A673 (cell line): ENCODE measurements at regions not wholly inside any gene's neighbourhood (a gene's known extent, or its start where the extent isn't known, plus 50 kb on each side); places are given as distances from the start of the nearest gene placed in this dataset.

ENCODE experiments used
- BruUV-seq: library from RNA; stranded (reverse); fragments of 400-500 nt; replicated peaks from 2 replicates; lab custom pipeline; 2021; lab: Mats Ljungman, UMichigan
- CTCF ChIA-PET: fragments of 300-600 bp; sonication (Branson Sonifier 250); formaldehyde crosslinking; loops from one replicate; lab custom pipeline; 2022; ENCODE audit warnings: antibody characterized with exemption; lab: Charles Lee
- POLR2A ChIA-PET: fragments of 300-600 bp; sonication (Branson Sonifier 250); formaldehyde crosslinking; loops from one replicate; lab custom pipeline; 2022; ENCODE audit warnings: antibody characterized with exemption; ENCODE audit not compliant: low non-redundant PET; lab: Charles Lee
- DNase-seq: peaks from one replicate; pipeline ENCODE4 v3.0.0-alpha.2; 2015; ENCODE audit warnings: low spot score
- H3K27ac ChIP-seq: fragments of 200-600 bp; sonication (generic); 2 replicates; pipeline ENCODE4 v1.5.1; 2016; ENCODE audit warnings: mixed run types, low read depth, mild to moderate bottlenecking, mixed read lengths, antibody characterized with exemption, low read length; ENCODE audit not compliant: poor library complexity, severe bottlenecking
- H3K27me3 ChIP-seq: fragments of 200-600 bp; sonication (generic); replicated peaks from 2 replicates; pipeline ENCODE4 v1.6.1; 2017; ENCODE audit warnings: mixed run types, low read depth, mild to moderate bottlenecking, mixed read lengths, antibody characterized with exemption, low read length; ENCODE audit not compliant: insufficient read depth, poor library complexity
- H3K36me3 ChIP-seq: fragments of 200-600 bp; sonication (generic); 2 replicates; pipeline ENCODE4 v1.6.1; 2016; ENCODE audit warnings: mixed run types, mild to moderate bottlenecking, mixed read lengths, antibody characterized with exemption, low read length; ENCODE audit not compliant: insufficient read depth, poor library complexity, severe bottlenecking
- H3K4me1 ChIP-seq: fragments of 200-600 bp; sonication (generic); 2 replicates; pipeline ENCODE4 v1.6.1; 2017; ENCODE audit warnings: mixed run types, mild to moderate bottlenecking, mixed read lengths, antibody characterized with exemption, low read length; ENCODE audit not compliant: insufficient read depth, poor library complexity, severe bottlenecking
- H3K4me3 ChIP-seq: fragments of 200-600 bp; sonication (generic); 2 replicates; pipeline ENCODE4 v1.5.1; 2016; ENCODE audit warnings: low read depth, mixed run types, mild to moderate bottlenecking, mixed read lengths, low read length; ENCODE audit not compliant: poor library complexity, severe bottlenecking
- H3K9me3 ChIP-seq: fragments of 200-600 bp; sonication (generic); 2 replicates; pipeline ENCODE4 v1.6.1; 2016; ENCODE audit warnings: mixed run types, low read depth, mild to moderate bottlenecking, mixed read lengths, antibody characterized with exemption, low read length; ENCODE audit not compliant: poor library complexity, severe bottlenecking
- CTCF ChIP-seq: fragments of 300-800, 200-600 bp; sonication (generic); conservative IDR thresholded peaks from 2 replicates; pipeline ENCODE4 v1.5.1; 2017; ENCODE audit warnings: low read depth, mild to moderate bottlenecking, antibody characterized with exemption, low read length, moderate library complexity, mixed read lengths
- EZH2 ChIP-seq: fragments of 200-600 bp; sonication (generic); IDR thresholded peaks from 2 replicates; pipeline ENCODE4 v1.6.1; 2017; ENCODE audit warnings: borderline replicate concordance, low read depth, mild to moderate bottlenecking, mixed read lengths, antibody characterized with exemption, low read length; ENCODE audit not compliant: poor library complexity, severe bottlenecking
- intact Hi-C: fragments of 100-400 bp; cut with micrococcal nuclease; formaldehyde crosslinking; loops from one replicate; pipeline ENCODE4 v1.10.0; 2022; ENCODE audit not compliant: unreplicated experiment

- H3K9me3 ChIP-seq, result no peaks in the 10 kb centered on the region
- H3K36me3 ChIP-seq, result no peaks in the 10 kb centered on the region
- no peak overlapping the region for H3K27ac ChIP-seq
- TF ChIP-seq CTCF (no peak), EZH2 (no peak)
- H3K4me3 ChIP-seq, result no peak overlapping the region
- intact Hi-C loops, result no loop called here
- no peaks in the 10 kb centered on the region for H3K4me1 ChIP-seq
- POLR2A ChIA-PET, result no interaction called here
- H3K27me3 ChIP-seq, result no peaks in the 10 kb centered on the region
- BruUV-seq, result no TSS peak
- DNase-seq, result no peak
- CTCF ChIA-PET, result no interaction called here
These were observed 319.9 kb upstream of the DUSP10 start for GRCh38 chr1:222061711-222062359.

GRCh38 chr1:222060210-222060916, 318.5 kb upstream of the DUSP10 start:
- Histone ChIP-seq H3K27ac (no peak overlapping the region), H3K4me1 (no peaks in the 10 kb centered on the region), H3K27me3 (no peaks in the 10 kb centered on the region), H3K9me3 (no peaks in the 10 kb centered on the region), H3K36me3 (no peaks in the 10 kb centered on the region), H3K4me3 (no peak overlapping the region)
- DNase-seq, result no peak
- TF ChIP-seq CTCF (no peak), EZH2 (no peak)
- no TSS peak for BruUV-seq
- CTCF ChIA-PET, result no interaction called here
- intact Hi-C loops, result no loop called here
- POLR2A ChIA-PET, result interaction anchor here (0.6 kb wide), 1 partner anchor 193 kb away, joined by 3 read pairs; no protein-coding TSS in a partner anchor

GRCh38 chr1:222058249-222058648, 316.4 kb upstream of the DUSP10 start:
- H3K27me3 ChIP-seq, result no peaks in the 10 kb centered on the region
- H3K9me3 ChIP-seq, result no peaks in the 10 kb centered on the region
- no peak for DNase-seq
- H3K4me3 ChIP-seq, result no peak overlapping the region
- H3K36me3 ChIP-seq, result no peaks in the 10 kb centered on the region
- ChIA-PET POLR2A (no interaction called here), CTCF (no interaction called here)
- intact Hi-C loops, result no loop called here
- no peaks in the 10 kb centered on the region for H3K4me1 ChIP-seq
- BruUV-seq, result no TSS peak
- TF ChIP-seq EZH2, result no peak
- no peak for TF ChIP-seq CTCF
- no peak overlapping the region for H3K27ac ChIP-seq
